ENCODE measurements at regions not wholly inside any gene's neighbourhood (a gene's known extent, or its start where the extent isn't known, plus 50 kb on each side); places are given as distances from the start of the nearest gene placed in this dataset.
A peak's percentile ranks its signal among the peaks of the same experiment; 100 is the strongest.
"Not testable (repeated sequence)": the region's sequence is repeated elsewhere in the genome, so short reads cannot be mapped to it uniquely, and the experiment has no call there.

- ChIA-PET POLR2A (no interaction called here), CTCF (no interaction called here)
- no peak overlapping the region for H3K4me3 ChIP-seq (ENCODE audit: low read depth, low read length)
- H3K27me3 Mint-ChIP-seq (ENCODE audit: insufficient read depth, unreplicated experiment), result peaks cover 10% of the 10 kb centered on the region
- DNase-seq, result no peak
- intact Hi-C loops (cut with micrococcal nuclease; ENCODE audit: unreplicated experiment), result no loop called here
- no peaks in the 10 kb centered on the region for H3K36me3 Mint-ChIP-seq (ENCODE audit: insufficient read depth, unreplicated experiment)
- peaks cover 8% of the 10 kb centered on the region; the same call in 1 of the 2 replicates for H3K9me3 ChIP-seq
- no peak overlapping the region for H3K27ac Mint-ChIP-seq (ENCODE audit: unreplicated experiment)
- no peak for TF ChIP-seq CTCF (IDR thresholded peaks at IDR 0.05; ENCODE audit: insufficient read depth in 1 of 2, low read depth in 1 of 2, low read length in 1 of 2, severe bottlenecking in 1 of 2, unreplicated experiment in 1 of 2)
- peaks cover 11% of the 10 kb centered on the region for H3K9me3 Mint-ChIP-seq (ENCODE audit: unreplicated experiment)
- no peaks in the 10 kb centered on the region for H3K36me3 ChIP-seq (ENCODE audit: control insufficient read depth, insufficient read depth, low read length)
- no peaks in the 10 kb centered on the region for H3K4me1 Mint-ChIP-seq (ENCODE audit: low read depth, unreplicated experiment)
- H3K27me3 ChIP-seq (replicated peaks; ENCODE audit: control insufficient read depth, insufficient read depth, low read length), result no peaks in the 10 kb centered on the region
- no TSS peak for BruUV-seq (replicated peaks)
- no peak overlapping the region for H3K4me3 Mint-ChIP-seq (ENCODE audit: unreplicated experiment)
- no peaks in the 10 kb centered on the region for H3K4me1 ChIP-seq
These were observed 201.9 kb upstream of the PTER start for GRCh38 chr10:16234916-16235315.

- H3K4me1 Mint-ChIP-seq (ENCODE audit: low read depth, unreplicated experiment), result no peaks in the 10 kb centered on the region
- CTCF ChIA-PET, result no interaction called here
- TF ChIP-seq CTCF (IDR thresholded peaks at IDR 0.05; ENCODE audit: insufficient read depth in 1 of 2, low read depth in 1 of 2, low read length in 1 of 2, severe bottlenecking in 1 of 2, unreplicated experiment in 1 of 2), result no peak
- no peak overlapping the region for H3K4me3 Mint-ChIP-seq (ENCODE audit: unreplicated experiment)
- H3K9me3 Mint-ChIP-seq (ENCODE audit: unreplicated experiment), result peaks cover 11% of the 10 kb centered on the region
- Histone ChIP-seq H3K4me1 (no peaks in the 10 kb centered on the region), H3K36me3 (ENCODE audit: control insufficient read depth, insufficient read depth, low read length) (no peaks in the 10 kb centered on the region), H3K4me3 (ENCODE audit: low read depth, low read length) (no peak overlapping the region), H3K9me3 (peaks cover 14% of the 10 kb centered on the region), H3K27me3 (replicated peaks; ENCODE audit: control insufficient read depth, insufficient read depth, low read length) (no peaks in the 10 kb centered on the region)
- intact Hi-C loops (cut with micrococcal nuclease; ENCODE audit: unreplicated experiment), result no loop called here
- BruUV-seq (replicated peaks), result no TSS peak
- POLR2A ChIA-PET, result no interaction called here
- H3K27me3 Mint-ChIP-seq (ENCODE audit: insufficient read depth, unreplicated experiment), result peaks cover 4% of the 10 kb centered on the region
- DNase-seq, result no peak
- H3K36me3 Mint-ChIP-seq (ENCODE audit: insufficient read depth, unreplicated experiment), result no peaks in the 10 kb centered on the region
- no peak overlapping the region for H3K27ac Mint-ChIP-seq (ENCODE audit: unreplicated experiment)
These were observed 194.4 kb upstream of the PTER start for GRCh38 chr10:16242446-16242845.

GRCh38 chr10:16242859-16243613, 193.8 kb upstream of the PTER start:
- Histone ChIP-seq H3K4me1 (no peaks in the 10 kb centered on the region), H3K27me3 (replicated peaks; ENCODE audit: control insufficient read depth, insufficient read depth, low read length) (no peaks in the 10 kb centered on the region), H3K36me3 (ENCODE audit: control insufficient read depth, insufficient read depth, low read length) (no peaks in the 10 kb centered on the region), H3K4me3 (ENCODE audit: low read depth, low read length) (no peak overlapping the region), H3K9me3 (peaks cover 14% of the 10 kb centered on the region)
- TF ChIP-seq CTCF (IDR thresholded peaks at IDR 0.05; ENCODE audit: insufficient read depth in 1 of 2, low read depth in 1 of 2, low read length in 1 of 2, severe bottlenecking in 1 of 2, unreplicated experiment in 1 of 2), result no peak
- no peaks in the 10 kb centered on the region for H3K36me3 Mint-ChIP-seq (ENCODE audit: insufficient read depth, unreplicated experiment)
- CTCF ChIA-PET, result no interaction called here
- peaks cover 14% of the 10 kb centered on the region for H3K9me3 Mint-ChIP-seq (ENCODE audit: unreplicated experiment)
- H3K27me3 Mint-ChIP-seq (ENCODE audit: insufficient read depth, unreplicated experiment), result peaks cover 1% of the 10 kb centered on the region
- H3K4me1 Mint-ChIP-seq (ENCODE audit: low read depth, unreplicated experiment), result no peaks in the 10 kb centered on the region
- POLR2A ChIA-PET, result no interaction called here
- BruUV-seq (replicated peaks), result no TSS peak
- no peak for DNase-seq
- intact Hi-C loops (cut with micrococcal nuclease; ENCODE audit: unreplicated experiment), result no loop called here
- no peak overlapping the region for H3K4me3 Mint-ChIP-seq (ENCODE audit: unreplicated experiment)
- no peak overlapping the region for H3K27ac Mint-ChIP-seq (ENCODE audit: unreplicated experiment)

GRCh38 chr10:16250136-16250535, 186.7 kb upstream of the PTER start:
- Mint-ChIP-seq H3K4me3 (ENCODE audit: unreplicated experiment) (peak overlapping the region; percentile 36), H3K27ac (ENCODE audit: unreplicated experiment) (peak overlapping the region; percentile 80), H3K4me1 (ENCODE audit: low read depth, unreplicated experiment) (peaks cover 12% of the 10 kb centered on the region), H3K9me3 (ENCODE audit: unreplicated experiment) (peaks cover 37% of the 10 kb centered on the region)
- peak; percentile 45 to 53 for DNase-seq
- H3K36me3 ChIP-seq (ENCODE audit: control insufficient read depth, insufficient read depth, low read length); H3K27me3 Mint-ChIP-seq (ENCODE audit: insufficient read depth, unreplicated experiment); H3K36me3 Mint-ChIP-seq (ENCODE audit: insufficient read depth, unreplicated experiment); CTCF ChIA-PET; POLR2A ChIA-PET; intact Hi-C loops (cut with micrococcal nuclease; ENCODE audit: unreplicated experiment); H3K4me1 ChIP-seq; BruUV-seq (replicated peaks); H3K27me3 ChIP-seq (replicated peaks; ENCODE audit: control insufficient read depth, insufficient read depth, low read length); H3K4me3 ChIP-seq (ENCODE audit: low read depth, low read length): not testable (repeated sequence)
- peaks cover 23% of the 10 kb centered on the region for H3K9me3 ChIP-seq

All from Caco-2 (cell line).